ENCODE measurements at regions not wholly inside any gene's neighbourhood (a gene's known extent, or its start where the extent isn't known, plus 50 kb on each side); places are given as distances from the start of the nearest gene placed in this dataset.
"Not testable (repeated sequence)": the region's sequence is repeated elsewhere in the genome, so short reads cannot be mapped to it uniquely, and the experiment has no call there.

DNA sequence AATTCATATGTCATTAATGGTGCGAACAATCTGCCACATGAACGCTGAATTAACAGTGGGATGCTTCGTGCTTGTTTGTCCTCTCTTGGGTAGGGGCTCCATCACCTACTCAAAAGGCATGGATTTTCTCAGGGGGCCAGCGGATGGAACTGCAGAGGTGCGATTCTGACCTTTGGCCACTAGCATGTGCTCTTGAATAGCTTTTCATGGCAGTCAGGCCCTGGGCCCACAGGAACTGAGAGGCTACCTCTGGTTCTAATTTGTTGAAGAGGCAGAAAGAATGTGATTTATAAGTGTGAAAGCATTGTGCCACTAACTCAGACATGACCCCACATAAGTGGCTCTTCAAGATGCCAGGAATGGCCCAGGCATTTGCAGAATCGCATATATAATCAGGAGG, 283.2 kb downstream of the INSIG2 start:
- DNase-seq, result no peak

DNA sequence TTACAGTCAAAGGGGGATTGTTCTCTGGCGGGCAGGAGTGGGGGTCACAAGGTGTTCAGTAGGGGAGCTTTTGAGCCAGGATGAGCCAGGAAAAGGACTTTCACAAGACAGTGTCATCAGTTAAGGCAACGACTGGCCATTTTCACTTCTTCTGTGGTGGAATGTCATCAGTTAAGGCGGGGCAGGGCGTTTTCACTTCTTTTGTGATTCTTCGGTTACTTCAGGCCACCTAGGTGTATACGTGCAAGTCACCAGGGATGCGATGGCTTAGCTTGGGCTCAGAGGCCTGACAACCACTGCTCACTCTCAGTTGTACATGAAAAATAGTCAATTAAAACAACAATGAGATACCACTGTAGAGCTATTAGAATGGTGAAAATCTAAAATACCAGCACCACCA, 281.2 kb downstream of the INSIG2 start:
- not testable (repeated sequence) for DNase-seq

DNA sequence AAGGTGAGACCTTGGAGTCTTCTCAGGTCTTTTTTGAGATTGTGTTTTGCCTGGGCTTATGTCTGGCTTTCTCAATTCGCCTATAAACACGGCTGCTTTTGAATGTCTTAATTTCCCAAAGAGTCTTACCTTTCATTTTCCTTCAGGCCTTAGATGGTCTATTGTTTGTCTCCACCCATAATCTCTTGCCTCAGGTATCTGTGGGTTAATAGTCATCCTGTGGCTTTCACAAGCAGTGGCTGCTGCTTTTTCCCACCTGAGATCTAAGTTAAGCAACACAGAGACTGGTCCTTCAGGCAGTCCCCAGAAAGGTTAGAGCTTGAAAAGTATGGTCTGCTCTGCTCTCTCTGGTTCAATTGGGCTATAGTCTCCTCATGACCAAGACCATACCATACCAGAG, 275.3 kb downstream of the INSIG2 start:
- DNase-seq, result no peak

DNA sequence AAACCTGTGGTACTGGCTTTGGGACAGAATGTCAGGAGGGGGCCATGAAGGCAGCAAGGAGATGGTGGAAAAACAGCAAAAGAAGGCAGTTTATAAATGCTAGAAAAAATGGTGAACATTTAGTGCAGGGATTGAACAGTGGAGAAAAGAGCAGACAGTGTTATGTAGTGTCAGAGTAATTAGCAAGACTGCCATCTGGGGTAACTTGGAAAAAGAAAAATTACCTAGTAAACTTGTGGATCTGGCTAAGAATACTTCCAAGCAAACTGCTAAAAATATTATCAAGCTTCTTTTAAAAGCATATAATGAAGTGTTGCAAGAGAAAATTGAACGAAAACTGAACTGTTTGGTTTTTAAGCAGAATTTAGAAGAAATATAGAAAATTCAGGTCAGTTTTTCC, 267.8 kb downstream of the INSIG2 start:
- DNase-seq, result no peak

DNA sequence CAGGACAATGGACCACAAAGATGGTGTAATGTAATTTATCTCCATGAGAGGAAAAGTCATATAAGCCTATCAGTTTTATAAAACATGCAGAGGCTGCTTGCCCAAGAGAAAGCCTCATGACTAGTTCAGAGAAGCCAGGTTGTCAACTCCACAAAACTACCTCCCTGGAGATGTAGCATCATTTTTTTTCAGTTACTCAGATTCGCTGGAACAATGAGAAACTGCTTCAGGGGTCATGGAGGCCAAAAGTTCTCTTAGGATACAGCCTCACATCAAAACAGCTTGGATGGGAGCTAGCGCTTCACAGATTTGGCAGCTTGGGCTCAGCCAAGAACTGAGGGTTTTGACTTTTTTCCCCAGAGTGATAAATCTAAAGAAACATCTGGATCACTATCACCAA, 263.5 kb downstream of the INSIG2 start:
- no peak for DNase-seq

DNA sequence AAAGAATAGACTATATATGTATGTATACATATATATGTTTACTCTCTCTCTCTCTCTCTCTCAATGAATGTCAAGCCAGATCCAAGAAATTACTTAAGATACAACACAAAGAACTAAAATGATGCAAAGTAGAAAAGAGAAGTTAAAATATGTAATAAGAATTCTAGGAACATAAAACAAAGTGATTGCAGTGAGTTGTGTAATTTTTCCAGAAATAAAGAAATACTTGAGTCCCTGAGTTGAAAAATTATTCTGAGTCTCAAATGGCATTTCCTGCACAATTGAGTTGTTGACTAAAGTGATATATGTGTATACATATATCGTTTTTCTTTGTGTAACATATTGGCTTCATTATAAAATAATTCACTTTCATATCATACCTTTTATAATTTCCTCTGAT, 262.4 kb downstream of the INSIG2 start:
- no peak for DNase-seq

DNA sequence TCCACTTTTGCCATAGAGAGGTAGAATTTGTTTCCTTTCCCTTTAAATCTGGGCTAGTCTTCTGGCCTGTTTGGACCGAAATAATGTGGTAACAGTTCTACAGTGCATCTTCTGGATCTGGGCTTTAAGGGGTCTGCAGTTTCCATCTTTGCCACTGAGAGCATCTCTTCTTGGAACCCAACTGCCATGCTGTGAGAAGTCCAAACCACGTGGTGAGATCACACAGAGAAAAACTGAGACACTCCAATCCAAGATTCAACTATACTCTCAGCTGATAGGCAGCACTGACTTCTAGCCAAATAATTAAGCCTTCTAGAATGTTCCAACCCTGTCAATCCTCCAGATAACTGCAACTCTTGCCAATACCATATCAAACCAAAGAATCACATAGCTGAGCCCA, 261.1 kb downstream of the INSIG2 start:
- no peak for DNase-seq

DNA sequence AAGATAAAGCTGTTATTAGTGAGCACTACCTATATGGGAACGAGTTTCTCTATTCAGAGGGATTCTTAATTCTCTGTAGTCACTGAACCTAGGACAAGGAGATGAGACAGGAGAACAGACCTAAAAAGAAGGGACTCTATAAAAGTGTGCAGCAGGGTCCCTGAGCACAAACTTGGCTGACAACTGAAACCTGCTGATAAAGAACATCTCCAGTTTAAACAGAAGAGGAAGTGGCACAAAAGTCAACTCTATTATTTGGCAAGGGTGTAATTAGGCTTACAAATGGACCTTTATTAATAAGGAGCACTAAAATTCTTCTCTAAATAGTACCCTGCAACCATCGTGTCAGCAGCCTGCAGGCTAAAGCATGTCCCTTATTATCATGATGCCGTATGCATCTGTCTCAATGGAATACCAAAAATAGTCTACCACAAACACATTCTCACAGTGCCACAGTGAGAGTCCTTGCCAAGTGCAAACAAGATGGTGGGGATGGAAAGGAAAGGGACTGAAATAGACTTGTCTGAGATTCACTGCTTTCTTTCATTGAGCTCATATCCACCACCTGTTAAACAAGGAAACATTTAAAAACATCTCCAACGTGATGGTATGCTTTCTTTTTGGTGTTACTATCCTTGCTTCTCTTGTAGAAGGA, 260.2 kb downstream of the INSIG2 start:
- no peak for DNase-seq

DNA sequence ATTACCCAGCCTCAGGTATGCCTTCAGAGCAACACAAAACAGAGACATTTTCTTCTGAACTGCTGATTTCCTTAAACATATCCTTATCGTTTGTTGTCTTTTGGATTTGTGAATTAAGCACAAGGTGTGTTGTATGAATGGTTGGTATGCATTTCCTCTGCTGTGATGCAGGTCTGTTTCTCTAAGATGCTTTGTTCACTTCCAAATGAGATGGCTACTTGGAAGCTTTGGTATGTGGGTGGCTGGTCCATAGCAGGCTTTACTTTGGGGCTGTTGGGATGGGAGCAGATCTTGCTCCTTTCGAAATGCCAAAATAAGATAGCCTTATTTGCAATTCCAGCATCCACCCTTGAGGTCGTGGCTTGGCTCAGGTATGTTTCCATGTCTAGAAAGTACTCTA, 257.2 kb downstream of the INSIG2 start:
- DNase-seq, result no peak

DNA sequence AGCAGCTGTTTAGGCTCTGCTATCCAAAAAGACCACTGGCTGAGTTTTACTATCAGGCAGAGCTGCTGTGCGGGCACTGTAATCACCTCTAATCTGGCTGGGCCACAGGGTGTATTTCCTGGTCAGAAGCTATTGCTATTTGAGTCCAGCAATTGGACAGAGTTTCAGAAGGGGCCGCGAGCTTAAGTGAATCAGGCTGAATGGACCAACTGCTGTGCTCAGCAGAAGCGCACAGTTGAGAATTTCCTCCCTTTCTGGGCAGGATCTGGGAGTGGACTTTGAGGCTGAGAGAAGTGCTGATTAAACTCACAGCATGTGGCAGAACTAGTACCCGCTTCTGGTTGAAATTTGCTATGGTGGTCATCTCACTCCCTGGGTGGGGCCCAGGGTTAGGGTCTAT, 251.8 kb downstream of the INSIG2 start:
- DNase-seq, result no peak

DNA sequence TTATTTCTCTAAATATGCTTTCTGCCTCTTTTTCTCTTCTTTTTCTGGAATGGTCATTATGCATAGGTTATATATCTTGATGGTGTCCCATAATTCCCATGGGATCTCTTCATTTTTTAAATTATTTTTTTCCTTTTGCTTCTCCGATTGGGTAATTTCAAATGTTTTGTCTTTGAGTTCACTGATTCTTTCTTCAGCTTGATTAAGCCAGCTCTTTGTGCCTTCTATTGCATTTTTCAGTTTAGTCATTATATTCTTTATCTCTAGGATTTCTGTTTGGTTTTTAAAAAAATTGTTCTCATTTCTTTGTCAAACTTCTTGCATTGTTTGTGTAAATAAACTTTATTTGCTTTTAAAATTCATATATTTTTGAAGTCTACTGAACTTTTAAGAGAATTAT, 251.1 kb downstream of the INSIG2 start:
- DNase-seq, result no peak

DNA sequence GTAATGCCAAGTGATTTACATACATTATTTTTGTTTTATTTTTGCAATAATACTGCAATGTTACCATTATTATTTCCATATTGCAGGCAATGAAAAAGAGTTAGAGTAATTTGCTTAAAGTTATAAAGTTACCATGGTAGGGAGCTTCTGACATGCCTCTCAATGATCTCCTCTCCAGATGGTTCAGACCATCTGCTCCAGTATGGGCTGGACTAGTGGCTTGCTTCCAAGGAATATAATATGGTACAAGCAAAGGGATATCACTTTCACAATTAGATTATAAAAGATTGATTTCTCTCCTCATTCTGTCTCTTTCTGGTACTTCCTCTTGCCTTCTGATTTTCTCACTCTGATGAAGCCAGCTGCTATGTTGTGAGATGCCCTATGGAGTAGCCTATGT, 245.4 kb downstream of the INSIG2 start:
- DNase-seq, result no peak

DNA sequence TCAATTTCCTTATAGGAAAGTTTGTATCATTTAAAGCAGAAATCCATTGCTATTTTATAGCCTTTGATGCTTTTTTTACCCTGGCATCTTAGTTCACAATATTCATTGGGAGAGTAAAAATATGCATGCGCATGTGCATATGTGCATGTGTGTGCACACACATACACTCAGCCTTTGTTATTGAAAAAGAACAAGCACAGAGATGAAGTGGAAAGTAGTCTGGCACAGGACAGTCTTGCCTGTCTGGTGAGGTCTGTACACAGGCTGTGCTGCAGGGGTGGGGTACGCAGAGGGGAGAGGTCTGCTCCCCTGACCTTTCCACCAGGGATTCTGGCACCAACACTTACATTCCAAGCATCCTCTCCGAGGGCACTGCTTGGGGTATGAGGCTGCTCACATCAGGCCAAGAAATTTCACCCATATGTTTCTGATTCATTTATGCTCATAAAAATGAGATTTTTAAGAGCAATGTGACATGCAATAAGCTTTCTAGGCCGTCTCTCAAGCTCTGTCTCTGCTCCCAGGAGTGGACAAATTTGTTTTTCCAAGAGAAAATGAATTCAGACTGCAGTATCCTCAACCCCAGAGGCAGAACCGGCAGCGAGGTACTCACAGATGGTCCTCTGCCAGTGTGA, 237.2 kb downstream of the INSIG2 start:
- DNase-seq, result no peak

DNA sequence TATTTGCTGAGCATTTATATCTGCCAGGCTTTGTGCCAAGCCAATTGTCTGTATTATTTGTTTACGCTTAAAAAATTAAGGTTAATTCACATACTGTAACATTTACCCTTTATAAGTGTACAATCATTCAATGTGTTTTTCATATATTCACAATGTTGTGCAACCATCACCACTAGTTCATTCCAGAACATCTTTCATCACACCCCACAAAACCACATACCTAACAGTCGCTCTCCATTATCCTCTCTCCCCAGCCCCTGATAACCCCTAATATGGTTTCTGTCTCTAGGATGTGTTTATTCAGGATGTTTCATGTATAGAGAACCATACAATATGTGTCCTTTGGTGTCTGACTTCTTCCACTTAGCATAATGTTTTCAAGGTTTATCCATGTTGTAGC, 234.1 kb downstream of the INSIG2 start:
- no peak for DNase-seq

DNA sequence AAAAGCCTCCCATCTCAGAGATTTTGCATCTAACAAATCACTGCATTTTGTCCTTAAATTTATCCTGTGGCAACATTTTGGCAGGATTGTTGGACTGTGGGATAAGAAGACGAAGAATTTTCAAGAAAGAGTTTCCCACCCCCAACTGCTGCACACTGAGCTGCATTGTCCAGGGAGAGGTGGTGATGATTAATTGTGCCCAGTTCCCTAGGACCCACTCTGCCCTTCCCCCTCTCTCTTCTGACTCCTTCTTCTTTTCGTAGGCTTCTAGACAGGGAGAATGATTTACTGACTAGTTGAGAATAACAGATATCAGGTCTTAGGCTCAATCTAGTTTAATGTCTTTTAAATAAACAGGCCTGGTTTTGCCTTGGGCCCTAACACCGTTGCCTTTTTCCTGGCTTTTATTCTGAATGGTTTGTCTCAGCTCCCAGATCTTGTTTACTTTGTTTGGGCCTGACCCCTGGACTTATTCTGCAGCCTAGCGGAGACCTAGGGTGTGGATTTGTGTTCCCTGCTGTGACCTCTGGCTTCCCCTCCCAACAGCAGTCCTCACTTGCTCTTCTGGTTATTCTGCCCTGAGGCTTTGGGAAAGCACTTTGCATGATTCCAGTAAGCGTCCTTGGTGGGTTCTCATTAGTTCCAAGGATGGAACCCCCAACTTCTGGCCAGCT, 233.3 kb downstream of the INSIG2 start:
- DNase-seq, result no peak

DNA sequence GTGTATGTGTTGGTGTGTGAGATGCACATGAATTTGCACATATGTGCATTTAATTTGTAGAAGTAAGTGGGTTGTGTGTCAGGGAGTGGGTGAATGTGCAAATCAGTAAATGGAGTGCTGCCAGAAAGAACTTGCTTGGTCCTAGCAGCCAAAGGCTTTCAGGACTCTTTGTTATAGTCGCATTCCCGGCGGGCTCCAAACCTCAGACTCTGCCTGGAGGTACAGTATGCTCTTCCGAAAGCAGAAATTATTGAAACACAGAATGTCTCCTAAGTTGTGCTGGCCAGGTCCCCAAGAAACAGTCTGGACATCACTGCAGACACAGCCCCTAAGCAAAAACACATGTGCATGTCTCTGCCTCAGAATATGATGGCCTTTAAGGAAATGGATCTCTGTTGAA, 232.4 kb downstream of the INSIG2 start:
- no peak for DNase-seq

DNA sequence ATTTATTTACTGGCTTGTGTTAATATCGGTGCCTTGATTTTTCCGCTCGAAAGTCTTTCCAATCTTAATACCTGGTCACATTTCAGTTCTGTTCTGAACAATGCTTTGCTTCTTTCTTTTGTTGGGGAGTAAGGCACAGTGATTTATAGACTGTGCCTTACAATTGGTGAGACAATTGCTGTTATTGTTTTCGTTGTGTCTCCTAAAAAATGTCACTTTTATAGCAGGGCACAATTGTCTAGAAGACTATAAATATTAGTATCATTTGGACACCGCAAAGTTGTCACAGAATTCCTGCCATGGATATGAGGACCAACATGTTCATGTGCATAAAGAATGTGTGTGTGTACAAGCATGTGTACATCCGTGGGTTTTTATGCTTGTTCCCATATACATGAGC, 231.9 kb downstream of the INSIG2 start:
- DNase-seq, result no peak

DNA sequence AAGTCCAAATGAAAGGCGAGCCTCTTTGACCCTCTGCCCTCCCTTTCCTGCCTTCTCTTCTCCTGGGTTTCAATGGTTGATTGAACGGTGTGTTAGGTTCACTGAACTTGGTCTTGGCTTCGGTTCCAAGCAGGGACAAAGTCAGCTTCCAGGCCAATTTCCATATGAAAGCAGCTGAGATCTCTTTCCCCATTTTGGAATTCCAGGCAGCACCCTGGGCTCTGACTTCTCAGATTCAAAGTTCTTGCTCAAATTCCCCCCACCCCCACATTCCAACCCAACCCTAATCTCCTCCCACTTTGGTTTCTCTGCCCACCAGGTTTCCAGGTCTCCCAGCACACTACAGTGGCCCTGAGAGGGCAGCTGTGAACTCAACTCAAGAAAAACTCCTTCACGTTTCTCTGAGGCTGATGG, 231.0 kb downstream of the INSIG2 start:
- DNase-seq, result no peak

DNA sequence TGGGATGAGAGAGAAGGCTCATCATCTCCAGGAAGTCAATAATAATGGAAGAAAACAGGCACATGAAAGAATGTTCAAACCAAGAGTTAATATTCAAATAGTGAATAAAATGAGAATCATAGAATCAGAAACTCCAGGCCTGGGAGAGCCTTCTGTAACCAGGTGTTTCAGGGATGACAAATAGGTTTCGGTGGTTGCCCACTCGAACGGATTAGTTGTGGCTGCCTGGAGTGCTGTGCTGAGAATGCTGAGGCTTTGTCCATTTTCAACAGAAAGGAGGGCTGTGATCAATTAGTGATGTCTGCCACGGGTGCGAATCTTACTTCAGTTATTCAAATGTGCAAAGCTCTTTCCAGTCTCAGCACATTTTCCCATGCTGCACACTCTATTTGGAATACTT, 227.3 kb downstream of the INSIG2 start:
- DNase-seq, result no peak

DNA sequence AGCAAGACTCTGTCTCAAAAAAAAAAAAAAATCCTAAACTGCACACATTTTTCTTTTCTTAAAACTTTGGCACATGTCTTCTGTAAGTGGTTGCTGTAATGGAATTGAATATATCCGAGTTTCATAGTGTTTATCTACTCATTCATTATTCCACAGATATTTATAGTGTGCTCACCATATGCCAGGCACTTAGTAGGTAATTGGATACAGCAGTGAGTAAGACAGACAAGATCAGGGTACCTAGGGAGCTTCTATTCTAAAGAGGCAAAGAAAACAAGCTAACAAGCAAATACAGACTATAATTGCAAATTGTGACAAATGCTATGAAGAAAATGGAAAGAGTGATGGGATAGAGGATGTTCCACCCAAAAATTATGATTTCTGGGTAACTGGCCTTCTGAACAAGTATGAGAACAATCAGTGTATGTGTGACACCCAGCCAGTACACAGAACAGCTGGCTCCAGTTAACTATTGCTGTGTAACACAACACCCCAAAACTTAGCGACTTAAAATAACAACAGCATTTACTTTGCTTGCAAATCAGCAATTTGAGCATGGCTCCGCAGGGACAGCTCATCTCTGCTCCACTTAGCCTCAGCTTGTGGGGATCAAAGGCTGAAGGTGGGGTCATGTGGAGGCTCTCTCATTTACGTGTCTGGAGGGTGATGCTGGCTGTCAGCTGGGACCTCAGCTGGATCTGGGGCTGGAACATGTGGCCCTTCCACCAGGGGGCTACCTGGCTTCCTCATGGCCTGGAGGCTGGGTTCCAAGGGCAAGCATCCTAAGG, 224.9 kb downstream of the INSIG2 start:
- no peak for DNase-seq

DNA sequence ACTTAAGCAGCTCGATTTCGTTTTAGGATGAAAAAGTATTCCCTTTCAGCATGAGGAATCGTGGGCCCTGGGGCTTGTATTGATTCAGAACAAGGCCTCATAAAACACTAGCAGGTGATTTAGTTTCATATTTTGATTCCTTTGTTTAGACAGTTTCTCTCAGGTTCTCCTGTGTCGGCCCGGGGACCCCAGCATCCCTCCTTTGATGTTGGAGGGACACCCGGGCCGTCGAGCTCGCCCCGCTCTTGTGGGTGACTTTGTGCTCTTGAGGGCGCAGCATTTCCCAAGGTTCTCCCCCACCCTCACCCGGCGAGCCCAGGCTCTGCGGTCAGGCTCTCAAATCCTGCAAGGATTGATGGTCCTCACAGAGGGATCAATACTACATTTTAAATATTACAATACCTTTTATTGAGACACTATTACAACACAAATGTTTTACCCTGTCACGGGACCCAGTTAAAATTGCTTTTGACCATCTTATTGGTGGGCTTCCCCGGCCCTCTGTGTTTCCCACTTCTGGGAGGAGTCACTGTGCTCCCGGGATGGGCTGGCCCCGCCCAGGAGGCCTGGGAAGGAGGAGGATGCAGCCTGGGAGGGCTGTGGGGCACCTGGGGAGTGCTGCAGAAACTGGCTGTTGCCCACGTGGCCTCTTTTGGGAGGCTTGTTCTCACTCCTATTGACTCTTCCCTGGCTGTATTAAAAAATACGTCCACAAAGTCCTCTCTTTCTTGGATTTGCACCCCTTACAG, 222.6 kb downstream of the INSIG2 start:
- no peak for DNase-seq

DNA sequence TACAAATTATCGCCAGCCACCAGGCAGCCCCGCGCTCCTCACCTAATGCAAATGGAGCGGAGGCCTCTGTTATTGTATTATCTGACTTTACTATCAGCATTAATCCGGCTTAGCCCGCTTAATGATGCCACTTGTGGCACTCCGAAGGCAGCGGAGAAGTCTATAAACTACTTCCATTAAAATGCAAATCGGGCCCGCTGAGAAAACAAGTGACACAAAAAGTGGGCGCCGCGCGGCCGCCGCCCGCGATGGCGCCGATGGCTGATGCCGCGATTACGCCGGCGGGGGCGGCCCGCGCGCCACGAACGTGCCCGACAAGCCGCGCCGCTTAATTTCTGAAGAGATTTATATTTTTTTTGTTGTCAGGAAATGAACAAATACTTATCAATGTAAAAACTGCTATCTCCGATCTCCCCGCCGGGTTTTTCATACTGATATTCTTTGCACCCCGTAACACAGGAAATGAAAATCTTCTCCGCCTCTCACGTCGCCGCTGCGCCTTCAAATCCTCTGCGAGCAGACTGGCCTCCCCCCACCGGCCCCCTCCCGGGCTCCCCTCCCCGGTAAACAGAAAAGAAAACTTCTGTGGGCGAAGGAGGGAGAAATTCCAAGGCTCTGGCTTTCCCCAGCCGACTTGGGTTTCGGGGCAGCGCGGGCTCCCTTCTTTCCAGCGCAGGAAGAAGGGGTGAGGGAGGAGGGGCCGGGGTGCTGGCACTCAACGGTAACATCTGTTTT, 221.8 kb downstream of the INSIG2 start:
- no peak for DNase-seq
